B cell (primary cell): ENCODE measurements at regions not wholly inside any gene's neighbourhood (a gene's known extent, or its start where the extent isn't known, plus 50 kb on each side); places are given as distances from the start of the nearest gene placed in this dataset.

Source experiments
- ATAC-seq: fragments of 200-7000 bp; cut with Tn5 transposase; one replicate; pipeline ENCODE4 v1.10.0; 2021; ENCODE audit warnings: low read depth, mild to moderate bottlenecking, moderate number of reproducible peaks, moderate library complexity
- CTCF ChIA-PET: fragments of 350-600 bp; sonication (Branson Sonifier 250); formaldehyde crosslinking; loops from one replicate; lab custom pipeline; 2021; ENCODE audit warnings: antibody characterized with exemption, inconsistent platforms; lab: Charles Lee
- POLR2A ChIA-PET: fragments of 350-600 bp; sonication (Branson Sonifier 250); formaldehyde crosslinking; loops from one replicate; lab custom pipeline; 2021; ENCODE audit warnings: antibody characterized with exemption; lab: Charles Lee
- DNase-seq: peaks from one replicate; pipeline ENCODE4 v3.0.0; 2013
- H2AFZ ChIP-seq: 2 replicates; pipeline ENCODE4 v1.6.1; 2012; ENCODE audit warnings: mild to moderate bottlenecking, low read depth, low read length; ENCODE audit not compliant: insufficient read depth, poor library complexity, severe bottlenecking
- H3K27ac ChIP-seq, 2 donors: 1 replicate in 1 of 2; 2 replicates in 1 of 2; pipeline ENCODE4 v1.5.1; 2012 to 2013; ENCODE audit warnings: low read length in 2 of 2, mild to moderate bottlenecking in 2 of 2, moderate library complexity in 1 of 2
- H3K27me3 ChIP-seq, 4 experiments: fragments of 200-600 bp in 1 of 4; sonication (generic) in 1 of 4; replicated peaks in 1 of 4; 1 replicate in 2 of 4; 2 replicates in 2 of 4; pipeline versions ENCODE4 v1.6.1 to v1.7.0; 2013 to 2016; ENCODE audit warnings: low read length in 3 of 4, mild to moderate bottlenecking in 2 of 4, mixed read lengths in 1 of 4, moderate library complexity in 1 of 4; ENCODE audit not compliant: insufficient read depth in 4 of 4, control insufficient read depth in 3 of 4; ENCODE audit errors: control extremely low read depth in 1 of 4
- H3K36me3 ChIP-seq, 2 experiments: replicated peaks in 1 of 2; 1 replicate in 1 of 2; 2 replicates in 1 of 2; pipeline versions ENCODE4 v1.6.1 to v1.7.1; 2013; ENCODE audit warnings: low read length in 1 of 2; ENCODE audit not compliant: insufficient read depth in 2 of 2, control insufficient read depth in 1 of 2; ENCODE audit errors: control extremely low read depth in 1 of 2, extremely low read depth in 1 of 2
- H3K4me1 ChIP-seq, 2 donors: fragments of 200-600 bp in 1 of 2; sonication (generic) in 1 of 2; 1 replicate in 1 of 2; 2 replicates in 1 of 2; pipeline versions ENCODE4 v1.5.1 to v1.6.1; 2013 to 2017; ENCODE audit warnings: low read length in 2 of 2; ENCODE audit not compliant: control insufficient read depth in 2 of 2, insufficient read depth in 2 of 2
- H3K4me2 ChIP-seq: replicated peaks from 2 replicates; pipeline ENCODE3; 2012; ENCODE audit warnings: mild to moderate bottlenecking, low read depth, low read length; ENCODE audit not compliant: poor library complexity, severe bottlenecking
- H3K4me3 ChIP-seq, 5 experiments: fragments of 200-600 bp in 1 of 5; sonication (generic) in 1 of 5; 1 replicate in 3 of 5; 2 replicates in 2 of 5; pipeline versions ENCODE4 v1.5.1 to v1.7.0; 2011 to 2016; ENCODE audit warnings: low read length in 4 of 5, mild to moderate bottlenecking in 4 of 5, low read depth in 2 of 5, control low read depth in 1 of 5, moderate library complexity in 1 of 5; ENCODE audit not compliant: insufficient read depth in 1 of 5; ENCODE audit errors: control extremely low read depth in 1 of 5, extremely low read depth in 1 of 5
- H3K79me2 ChIP-seq: fragments of 200-600 bp; sonication (generic); one replicate; pipeline ENCODE4 v1.6.0; 2016; ENCODE audit warnings: low read length; ENCODE audit not compliant: control insufficient read depth, insufficient read depth
- H3K9ac ChIP-seq: fragments of 200-600 bp; sonication (generic); 2 replicates; pipeline ENCODE4 v1.6.1; 2017; ENCODE audit warnings: mild to moderate bottlenecking, low read length, moderate library complexity
- H3K9me3 ChIP-seq, 3 donors: one replicate each; pipeline versions ENCODE4 v1.6.1 to v1.7.1; 2013; ENCODE audit warnings: low read length in 2 of 3; ENCODE audit not compliant: control insufficient read depth in 2 of 3, insufficient read depth in 1 of 3; ENCODE audit errors: control extremely low read depth in 1 of 3
- H4K20me1 ChIP-seq: 2 replicates; pipeline ENCODE4 v1.6.0; 2012; ENCODE audit warnings: mild to moderate bottlenecking, low read length; ENCODE audit not compliant: insufficient read depth, control insufficient read depth, poor library complexity, severe bottlenecking
- H3K27ac Mint-ChIP-seq: one replicate; pipeline ENCODE4 v1.8.0; 2021; ENCODE audit warnings: mixed read lengths
- H3K27me3 Mint-ChIP-seq: one replicate; pipeline ENCODE4 v1.8.0; 2021; ENCODE audit warnings: mixed read lengths
- H3K4me1 Mint-ChIP-seq: one replicate; pipeline ENCODE4 v1.8.0; 2021; ENCODE audit warnings: mixed read lengths
- H3K4me3 Mint-ChIP-seq: one replicate; pipeline ENCODE4 v1.8.0; 2021; ENCODE audit warnings: mixed read lengths
- H3K9me3 Mint-ChIP-seq: one replicate; pipeline ENCODE4 v1.8.0; 2022; ENCODE audit warnings: mixed read lengths; ENCODE audit not compliant: insufficient read depth
- CTCF ChIP-seq: fragments of 200-600 bp; IDR thresholded peaks from one replicate; pipeline ENCODE4 v1.8.0; 2022; ENCODE audit warnings: antibody characterized with exemption, mild to moderate bottlenecking
- EZH2 ChIP-seq: IDR thresholded peaks from 2 replicates; pipeline ENCODE4 v1.6.1; 2012; ENCODE audit warnings: borderline replicate concordance, low read depth, mild to moderate bottlenecking, moderate library complexity, low read length; ENCODE audit not compliant: insufficient read depth, poor library complexity, severe bottlenecking
- WGBS: methylation state at CpG from one replicate; pipeline ENCODE4 v1.1.5; 2013; ENCODE audit warnings: missing lambda C conversion rate; ENCODE audit not compliant: insufficient coverage; 5-methylcytosine and 5-hydroxymethylcytosine counted together
- intact Hi-C: fragments of 100-400 bp; cut with micrococcal nuclease; formaldehyde crosslinking; loops from one replicate; pipeline ENCODE4 v1.10.0; 2022

- no peak for TF ChIP-seq EZH2
- TF ChIP-seq CTCF: no peak
- ChIA-PET POLR2A (no interaction called here), CTCF (no interaction called here)
- H3K4me3 Mint-ChIP-seq: no peak overlapping the region
- H3K36me3 ChIP-seq: no peaks in the 10 kb centered on the region
- WGBS: no CpG with 5 or more reads among the region's 1 CpG
- intact Hi-C loops: no loop called here
- no peaks in the 10 kb centered on the region for H4K20me1 ChIP-seq
- ATAC-seq (no peak), DNase-seq (no peak)
- H3K4me1 ChIP-seq: no peaks in the 10 kb centered on the region
- H3K4me2 ChIP-seq: no peak overlapping the region
- H3K9ac ChIP-seq: no peak overlapping the region
- no peak overlapping the region for H3K27ac Mint-ChIP-seq
- no peaks in the 10 kb centered on the region for H3K79me2 ChIP-seq
- no peak overlapping the region for H3K27ac ChIP-seq
- no peak overlapping the region for H2AFZ ChIP-seq
- H3K27me3 ChIP-seq: no peaks in the 10 kb centered on the region
- H3K27me3 Mint-ChIP-seq: no peaks in the 10 kb centered on the region
- H3K9me3 ChIP-seq: no peaks in the 10 kb centered on the region
- H3K9me3 Mint-ChIP-seq: no peaks in the 10 kb centered on the region
- no peak overlapping the region for H3K4me3 ChIP-seq
- peaks cover 2% of the 10 kb centered on the region for H3K4me1 Mint-ChIP-seq
These were observed 149.5 kb upstream of the SPAG17 start for GRCh38 chr1:118334506-118334905.

GRCh38 chr1:118333601-118334210, 148.7 kb upstream of the SPAG17 start:
- no peaks in the 10 kb centered on the region for H3K79me2 ChIP-seq
- Mint-ChIP-seq H3K9me3 (no peaks in the 10 kb centered on the region), H3K27me3 (no peaks in the 10 kb centered on the region), H3K4me1 (peaks cover 2% of the 10 kb centered on the region), H3K27ac (no peak overlapping the region), H3K4me3 (no peak overlapping the region)
- ATAC-seq: no peak
- no peaks in the 10 kb centered on the region for H3K27me3 ChIP-seq
- POLR2A ChIA-PET: no interaction called here
- H3K4me1 ChIP-seq: no peaks in the 10 kb centered on the region
- H3K27ac ChIP-seq: no peak overlapping the region
- no peak for DNase-seq
- no peaks in the 10 kb centered on the region for H4K20me1 ChIP-seq
- H3K4me3 ChIP-seq: no peak overlapping the region
- H3K36me3 ChIP-seq: no peaks in the 10 kb centered on the region
- no peak overlapping the region for H3K9ac ChIP-seq
- no peaks in the 10 kb centered on the region for H3K9me3 ChIP-seq
- CTCF ChIA-PET: no interaction called here
- no peak overlapping the region for H2AFZ ChIP-seq
- intact Hi-C loops: no loop called here
- 84% methylated on average over 4 of the region's 4 CpGs for WGBS
- TF ChIP-seq EZH2 (no peak), CTCF (no peak)
- H3K4me2 ChIP-seq: no peak overlapping the region
